A673 (cell line): ENCODE measurements at regions not wholly inside any gene's neighbourhood (a gene's known extent, or its start where the extent isn't known, plus 50 kb on each side); places are given as distances from the start of the nearest gene placed in this dataset.

ENCODE experiments used
- EZH2 ChIP-seq: fragments of 200-600 bp; sonication (generic); IDR thresholded peaks from 2 replicates; pipeline ENCODE4 v1.6.1; 2017; ENCODE audit warnings: borderline replicate concordance, low read depth, mild to moderate bottlenecking, mixed read lengths, antibody characterized with exemption, low read length; ENCODE audit not compliant: poor library complexity, severe bottlenecking
- TF ChIP-seq, protein P1 (sequence below): fragments of 300-800, 200-600 bp; sonication (generic); conservative IDR thresholded peaks from 2 replicates; pipeline ENCODE4 v1.5.1; 2017; ENCODE audit warnings: low read depth, mild to moderate bottlenecking, antibody characterized with exemption, low read length, moderate library complexity, mixed read lengths

DNA sequence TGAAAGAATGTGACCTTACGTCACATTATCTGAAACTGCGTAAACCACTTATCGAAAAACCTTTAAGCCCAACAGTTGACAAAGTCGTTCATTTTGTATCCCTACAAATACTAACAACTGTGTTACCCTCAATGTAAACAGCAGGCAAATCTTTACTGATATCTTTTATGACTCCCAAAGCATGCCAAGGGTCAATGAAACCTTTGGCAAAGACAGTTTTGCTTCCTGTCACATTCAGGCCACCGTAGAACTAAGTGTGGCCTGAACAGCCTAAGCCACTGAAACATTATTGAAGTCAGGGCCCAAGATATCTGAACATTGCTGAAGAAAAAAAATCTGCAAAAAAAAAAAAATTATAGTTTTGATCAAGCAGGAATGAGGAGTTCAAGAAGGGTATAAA is 77.3 kb downstream of the FAM124B start:
- TF ChIP-seq, protein P1, sequence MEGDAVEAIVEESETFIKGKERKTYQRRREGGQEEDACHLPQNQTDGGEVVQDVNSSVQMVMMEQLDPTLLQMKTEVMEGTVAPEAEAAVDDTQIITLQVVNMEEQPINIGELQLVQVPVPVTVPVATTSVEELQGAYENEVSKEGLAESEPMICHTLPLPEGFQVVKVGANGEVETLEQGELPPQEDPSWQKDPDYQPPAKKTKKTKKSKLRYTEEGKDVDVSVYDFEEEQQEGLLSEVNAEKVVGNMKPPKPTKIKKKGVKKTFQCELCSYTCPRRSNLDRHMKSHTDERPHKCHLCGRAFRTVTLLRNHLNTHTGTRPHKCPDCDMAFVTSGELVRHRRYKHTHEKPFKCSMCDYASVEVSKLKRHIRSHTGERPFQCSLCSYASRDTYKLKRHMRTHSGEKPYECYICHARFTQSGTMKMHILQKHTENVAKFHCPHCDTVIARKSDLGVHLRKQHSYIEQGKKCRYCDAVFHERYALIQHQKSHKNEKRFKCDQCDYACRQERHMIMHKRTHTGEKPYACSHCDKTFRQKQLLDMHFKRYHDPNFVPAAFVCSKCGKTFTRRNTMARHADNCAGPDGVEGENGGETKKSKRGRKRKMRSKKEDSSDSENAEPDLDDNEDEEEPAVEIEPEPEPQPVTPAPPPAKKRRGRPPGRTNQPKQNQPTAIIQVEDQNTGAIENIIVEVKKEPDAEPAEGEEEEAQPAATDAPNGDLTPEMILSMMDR, result no peak
- no peak for TF ChIP-seq EZH2
